B cell (primary cell): ENCODE measurements at regions not wholly inside any gene's neighbourhood (a gene's known extent, or its start where the extent isn't known, plus 50 kb on each side); places are given as distances from the start of the nearest gene placed in this dataset.
"Not testable (repeated sequence)": the region's sequence is repeated elsewhere in the genome, so short reads cannot be mapped to it uniquely, and the experiment has no call there.

ENCODE experiments used
- EZH2 ChIP-seq: IDR thresholded peaks from 2 replicates; pipeline ENCODE4 v1.6.1; 2012; ENCODE audit warnings: borderline replicate concordance, low read depth, mild to moderate bottlenecking, moderate library complexity, low read length; ENCODE audit not compliant: insufficient read depth, poor library complexity, severe bottlenecking
- TF ChIP-seq, protein P1 (sequence below): fragments of 200-600 bp; IDR thresholded peaks from one replicate; pipeline ENCODE4 v1.8.0; 2022; ENCODE audit warnings: antibody characterized with exemption, mild to moderate bottlenecking

DNA sequence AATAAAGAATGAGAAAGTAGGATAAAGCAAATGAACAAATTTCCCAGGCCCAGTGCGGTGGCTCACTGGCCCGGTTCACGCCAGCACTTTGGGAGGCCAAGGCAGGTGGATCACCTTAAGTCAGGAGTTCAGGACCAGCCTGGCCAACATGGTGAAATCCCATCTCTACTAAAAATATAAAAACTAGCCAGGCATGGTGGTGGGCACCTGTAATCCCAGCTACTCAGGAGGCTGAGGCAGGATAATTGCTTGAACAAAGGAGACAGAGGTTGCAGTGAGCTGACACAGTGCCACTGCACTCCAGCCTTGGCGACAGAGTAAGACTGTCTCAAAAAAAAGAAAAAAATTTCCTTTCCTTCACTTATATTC, 104.5 kb upstream of the PRSS16 start:
- TF ChIP-seq, protein P1, sequence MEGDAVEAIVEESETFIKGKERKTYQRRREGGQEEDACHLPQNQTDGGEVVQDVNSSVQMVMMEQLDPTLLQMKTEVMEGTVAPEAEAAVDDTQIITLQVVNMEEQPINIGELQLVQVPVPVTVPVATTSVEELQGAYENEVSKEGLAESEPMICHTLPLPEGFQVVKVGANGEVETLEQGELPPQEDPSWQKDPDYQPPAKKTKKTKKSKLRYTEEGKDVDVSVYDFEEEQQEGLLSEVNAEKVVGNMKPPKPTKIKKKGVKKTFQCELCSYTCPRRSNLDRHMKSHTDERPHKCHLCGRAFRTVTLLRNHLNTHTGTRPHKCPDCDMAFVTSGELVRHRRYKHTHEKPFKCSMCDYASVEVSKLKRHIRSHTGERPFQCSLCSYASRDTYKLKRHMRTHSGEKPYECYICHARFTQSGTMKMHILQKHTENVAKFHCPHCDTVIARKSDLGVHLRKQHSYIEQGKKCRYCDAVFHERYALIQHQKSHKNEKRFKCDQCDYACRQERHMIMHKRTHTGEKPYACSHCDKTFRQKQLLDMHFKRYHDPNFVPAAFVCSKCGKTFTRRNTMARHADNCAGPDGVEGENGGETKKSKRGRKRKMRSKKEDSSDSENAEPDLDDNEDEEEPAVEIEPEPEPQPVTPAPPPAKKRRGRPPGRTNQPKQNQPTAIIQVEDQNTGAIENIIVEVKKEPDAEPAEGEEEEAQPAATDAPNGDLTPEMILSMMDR, result not testable (repeated sequence)
- not testable (repeated sequence) for TF ChIP-seq EZH2
